K562 (cell line): ENCODE measurements at regions not wholly inside any gene's neighbourhood (a gene's known extent, or its start where the extent isn't known, plus 50 kb on each side); places are given as distances from the start of the nearest gene placed in this dataset.

Experiments
- ARID3A ChIP-seq: IDR thresholded peaks from 2 replicates; pipeline ENCODE4 v1.6.1; 2012; ENCODE audit warnings: low read depth, low read length, improper control_type of control experiment, borderline replicate concordance
- FOS ChIP-seq: IDR thresholded peaks from 3 replicates; pipeline ENCODE4 v1.6.1; 2011; ENCODE audit not compliant: insufficient read length; ENCODE audit errors: extremely low read depth
- KDM5B ChIP-seq: fragments of 200-600 bp; sonication (generic); IDR thresholded peaks from 2 replicates; pipeline ENCODE4 v1.6.1; 2012; ENCODE audit warnings: low read depth, mild to moderate bottlenecking, moderate library complexity, low read length, control low read depth, inconsistent platforms; ENCODE audit not compliant: insufficient replicate concordance
- RFX5 ChIP-seq: IDR thresholded peaks from 2 replicates; pipeline ENCODE4 v1.6.1; 2011; ENCODE audit warnings: low read depth, mild to moderate bottlenecking, improper control_type of control experiment, low read length
- SMARCC2 ChIP-seq: fragments of 450-650 bp; IDR thresholded peaks from 2 replicates; pipeline ENCODE4 v1.6.1; 2017; ENCODE audit warnings: antibody characterized with exemption, moderate library complexity, mild to moderate bottlenecking, low read depth
- SP1 ChIP-seq: sonication (generic); formaldehyde crosslinking; IDR thresholded peaks from 2 replicates; pipeline ENCODE4 v1.8.1; 2022; ENCODE audit warnings: mild to moderate bottlenecking, missing genetic modification reagents
- SRSF3 ChIP-seq: fragments of 200-400 bp; formaldehyde crosslinking; IDR thresholded peaks from 2 replicates; pipeline ENCODE4 v1.6.1; 2016; ENCODE audit warnings: mild to moderate bottlenecking, low read length, moderate library complexity; ENCODE audit not compliant: insufficient read depth
- YY1 ChIP-seq, 3 experiments: IDR thresholded peaks; 2 replicates each; pipeline ENCODE4 v1.6.1; 2011; ENCODE audit warnings: low read length in 2 of 3, mild to moderate bottlenecking in 2 of 3, moderate library complexity in 2 of 3, borderline replicate concordance in 1 of 3, control low read depth in 1 of 3, low read depth in 1 of 3; ENCODE audit not compliant: insufficient read depth in 3 of 3, insufficient replicate concordance in 2 of 3, control insufficient read depth in 1 of 3, insufficient read length in 1 of 3; ENCODE audit errors: extremely low read depth in 1 of 3
- ZFP36 ChIP-seq: fragments of 150-350 bp; IDR thresholded peaks from 2 replicates; pipeline ENCODE4 v1.6.1; 2018; ENCODE audit warnings: low read length, low read depth; ENCODE audit not compliant: partially characterized antibody
- ZNF274 ChIP-seq: IDR thresholded peaks from 2 replicates; pipeline ENCODE4 v1.6.1; 2011; ENCODE audit warnings: low read depth, mild to moderate bottlenecking, low read length, moderate library complexity, borderline replicate concordance
- ZNF780A ChIP-seq: fragments of 250-450 bp; sonication (Bioruptor Pico); IDR thresholded peaks from 2 replicates; pipeline ENCODE4 v1.5.0; 2021; ENCODE audit warnings: mild to moderate bottlenecking
- ZNF785 ChIP-seq: fragments of 250-450 bp; sonication (Bioruptor Pico); IDR thresholded peaks from 2 replicates; pipeline ENCODE4 v1.4.0; 2020; ENCODE audit warnings: mild to moderate bottlenecking

DNA sequence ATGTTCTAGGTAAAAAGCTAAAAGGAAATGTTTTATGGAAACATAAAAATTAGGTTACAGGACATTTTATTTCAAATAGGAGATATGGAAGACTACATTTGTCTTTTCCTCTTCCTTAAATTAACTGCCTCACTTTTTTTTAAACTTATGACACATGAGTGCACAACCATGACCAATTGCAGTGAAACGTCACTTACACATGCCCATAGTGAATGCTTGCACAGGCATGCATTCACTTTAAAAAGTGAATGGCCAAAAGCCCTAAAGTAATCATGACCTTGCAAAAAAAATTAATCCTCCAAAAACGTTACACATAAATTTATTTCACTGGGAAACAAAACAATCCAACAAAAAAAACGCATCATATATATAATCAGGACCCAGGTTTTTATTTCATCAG, 343.2 kb upstream of the TMTC1 start:
- TF ChIP-seq FOS (no peak), ZNF785 (CRISPR knock-in tag) (no peak), ZNF274 (no peak), ZNF780A (CRISPR knock-in tag) (no peak), ARID3A (no peak), YY1 (IDR thresholded peaks at IDR 0.05; ENCODE audit: borderline replicate concordance in 1 of 3, control insufficient read depth in 1 of 3, extremely low read depth in 1 of 3, insufficient read depth in 3 of 3, insufficient read length in 1 of 3, insufficient replicate concordance in 2 of 3, low read depth in 1 of 3, low read length in 2 of 3) (no peak), ZFP36 (no peak), SRSF3 (no peak), SMARCC2 (no peak), KDM5B (no peak), SP1 (CRISPR knock-in tag) (no peak), RFX5 (no peak)
